ENCODE measurements at regions not wholly inside any gene's neighbourhood (a gene's known extent, or its start where the extent isn't known, plus 50 kb on each side); places are given as distances from the start of the nearest gene placed in this dataset.

DNA sequence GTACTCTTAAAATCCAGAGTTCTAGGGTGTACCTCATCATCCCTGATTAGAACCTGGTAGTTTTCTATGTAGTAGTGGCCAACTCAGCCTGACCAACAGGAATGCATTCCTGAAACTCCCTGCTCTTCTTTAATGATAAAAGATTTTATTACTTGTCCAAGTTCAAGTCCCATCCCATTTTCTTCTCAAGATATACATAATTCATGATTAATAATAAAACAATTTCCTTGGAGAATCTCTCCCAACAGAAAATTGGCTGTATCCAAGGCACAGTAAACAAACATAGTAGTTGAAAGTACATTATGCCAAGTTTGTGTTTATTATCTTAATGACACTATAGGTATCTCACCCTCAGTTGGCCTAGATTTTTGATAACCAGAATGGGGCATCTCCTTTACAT, 714.1 kb upstream of the ADAMTS5 start:
- Mint-ChIP-seq H3K4me1 (no peaks in the 10 kb centered on the region), H3K9me3 (peaks cover 7% of the 10 kb centered on the region)
- ATAC-seq = no peak

DNA sequence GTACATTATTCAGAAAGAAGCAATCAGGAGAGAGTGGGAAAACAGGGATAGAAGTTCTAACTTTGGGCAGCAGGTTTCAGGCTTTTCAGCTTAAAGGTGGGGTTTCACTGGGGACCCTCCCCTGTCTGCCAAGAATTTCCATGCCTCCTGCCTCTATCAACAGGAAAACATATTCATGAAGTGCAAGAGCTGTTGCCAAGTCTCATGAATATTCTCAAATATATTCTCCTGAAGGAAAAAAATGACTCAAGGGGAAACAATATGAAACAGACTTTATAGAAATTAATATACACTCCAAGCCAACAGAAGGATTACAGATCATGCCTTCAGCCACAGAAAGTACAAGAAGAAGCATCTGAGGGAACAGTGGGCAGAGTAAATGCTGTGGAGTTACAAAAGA, 713.3 kb upstream of the ADAMTS5 start:
- Mint-ChIP-seq H3K36me3 (no peaks in the 10 kb centered on the region), H3K27ac (no peak overlapping the region), H3K4me1 (no peaks in the 10 kb centered on the region), H3K9me3 (peaks cover 7% of the 10 kb centered on the region), H3K4me3 (no peak overlapping the region)
- DNase-seq (ENCODE audit: low spot score in 2 of 2) (no peak), ATAC-seq (no peak)

More for the DNA sequence above, 714.1 kb upstream of the ADAMTS5 start:
- Mint-ChIP-seq H3K27ac (no peak overlapping the region), H3K4me3 (no peak overlapping the region), H3K36me3 (no peaks in the 10 kb centered on the region)
- no peak for DNase-seq (ENCODE audit: low spot score in 2 of 2)

DNA sequence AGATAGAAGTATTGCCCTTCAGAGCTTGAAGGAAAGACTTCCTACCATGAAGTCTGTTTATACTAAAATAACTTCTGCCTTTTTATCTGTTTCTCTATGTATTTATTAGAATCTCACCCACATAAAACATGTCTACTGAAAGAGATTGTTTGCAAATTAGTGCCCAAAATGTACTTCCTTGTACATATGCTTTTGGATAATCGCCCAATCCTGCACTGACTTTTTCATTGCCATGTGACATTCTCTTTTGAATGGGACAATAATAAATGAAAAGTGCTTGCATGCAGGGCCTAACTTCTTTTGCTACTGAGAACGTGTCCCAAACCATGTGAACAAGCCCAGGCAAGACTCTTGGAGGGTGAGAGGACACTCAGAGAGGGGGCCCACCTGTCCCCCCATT, 711.6 kb upstream of the ADAMTS5 start:
- no peaks in the 10 kb centered on the region for H3K4me1 Mint-ChIP-seq
- no peaks in the 10 kb centered on the region for H3K36me3 Mint-ChIP-seq
- ATAC-seq = no peak
- H3K9me3 Mint-ChIP-seq = peaks cover 12% of the 10 kb centered on the region
- H3K27ac Mint-ChIP-seq = no peak overlapping the region
- no peak for DNase-seq (ENCODE audit: low spot score in 2 of 2)
- H3K4me3 Mint-ChIP-seq = no peak overlapping the region

DNA sequence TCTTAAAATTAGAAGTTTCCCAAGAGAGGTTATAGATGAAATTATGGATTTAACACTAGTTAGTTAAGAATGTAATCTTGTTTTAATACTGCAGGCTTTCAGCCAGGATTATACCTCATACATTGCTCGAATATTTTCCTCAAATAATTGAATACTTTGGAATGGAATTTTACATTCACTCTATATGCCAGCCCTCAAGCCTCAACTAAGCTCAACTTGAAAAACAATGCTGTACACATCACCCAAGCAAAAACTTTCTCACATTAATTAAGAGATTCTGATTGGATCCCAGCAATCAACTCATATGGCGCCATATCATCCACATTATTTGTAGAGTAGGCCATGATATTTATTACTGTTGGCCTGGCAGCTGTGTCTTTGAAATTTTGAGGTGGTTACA, 710.7 kb upstream of the ADAMTS5 start:
- no peaks in the 10 kb centered on the region for H3K4me1 Mint-ChIP-seq
- H3K27ac Mint-ChIP-seq = no peak overlapping the region
- H3K9me3 Mint-ChIP-seq = peaks cover 11% of the 10 kb centered on the region
- H3K4me3 Mint-ChIP-seq = no peak overlapping the region
- DNase-seq (ENCODE audit: low spot score in 2 of 2) (no peak), ATAC-seq (no peak)
- H3K36me3 Mint-ChIP-seq = no peaks in the 10 kb centered on the region

DNA sequence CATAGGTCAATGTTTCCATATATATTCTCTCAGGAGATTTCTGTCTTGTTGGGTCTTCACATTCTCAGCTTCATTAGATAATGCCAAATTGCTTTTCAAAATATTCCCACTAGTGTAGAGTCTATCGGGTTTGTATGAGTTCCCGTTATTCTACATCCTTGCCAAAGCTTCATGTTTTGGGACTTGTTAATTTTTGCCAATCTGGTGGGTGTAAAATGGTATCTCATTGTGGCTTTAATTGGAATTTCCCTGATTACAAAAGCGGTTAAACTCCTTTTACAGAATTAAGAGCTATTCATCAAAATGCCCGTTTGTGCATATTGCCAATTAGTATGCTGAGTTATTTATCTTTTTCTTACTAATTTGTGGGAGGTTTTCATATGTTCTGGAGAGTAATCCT, 708.4 kb upstream of the ADAMTS5 start:
- ATAC-seq = no peak
- H3K4me3 Mint-ChIP-seq = no peak overlapping the region
- no peak overlapping the region for H3K27ac Mint-ChIP-seq
- DNase-seq (ENCODE audit: low spot score in 2 of 2) = no peak
- no peaks in the 10 kb centered on the region for H3K36me3 Mint-ChIP-seq
- H3K9me3 Mint-ChIP-seq = peaks cover 7% of the 10 kb centered on the region
- no peaks in the 10 kb centered on the region for H3K4me1 Mint-ChIP-seq

DNA sequence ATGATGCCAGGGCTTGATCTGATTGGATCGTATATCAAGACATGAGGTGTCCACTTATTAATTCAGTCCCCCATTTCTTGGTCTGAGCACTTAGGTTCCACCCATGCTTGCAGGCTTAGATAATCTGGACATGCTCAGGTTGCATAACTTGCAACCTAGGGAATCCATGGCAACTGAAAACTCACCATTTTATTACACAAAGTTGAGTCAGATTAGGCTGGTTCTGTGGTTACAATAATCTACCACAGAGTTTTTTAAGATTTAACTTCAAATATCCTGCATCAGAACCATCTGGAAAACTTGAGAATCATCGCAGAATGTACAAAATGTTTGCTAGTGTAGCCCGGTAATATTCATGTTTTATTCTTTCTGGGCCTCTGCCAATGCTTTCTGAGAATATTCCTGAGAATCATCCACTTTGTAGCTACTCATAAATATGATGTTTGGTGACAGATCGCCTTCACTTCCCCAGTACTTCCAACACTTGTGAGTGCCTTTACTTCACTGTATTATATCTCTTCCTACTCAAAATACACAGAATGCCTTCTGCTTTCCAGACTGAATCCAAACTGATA, 707.2 kb upstream of the ADAMTS5 start:
- H3K4me1 Mint-ChIP-seq = no peaks in the 10 kb centered on the region
- peaks cover 7% of the 10 kb centered on the region for H3K9me3 Mint-ChIP-seq
- DNase-seq (ENCODE audit: low spot score in 2 of 2) = no peak
- no peak for ATAC-seq
- no peak overlapping the region for H3K4me3 Mint-ChIP-seq
- no peaks in the 10 kb centered on the region for H3K36me3 Mint-ChIP-seq
- no peak overlapping the region for H3K27ac Mint-ChIP-seq

DNA sequence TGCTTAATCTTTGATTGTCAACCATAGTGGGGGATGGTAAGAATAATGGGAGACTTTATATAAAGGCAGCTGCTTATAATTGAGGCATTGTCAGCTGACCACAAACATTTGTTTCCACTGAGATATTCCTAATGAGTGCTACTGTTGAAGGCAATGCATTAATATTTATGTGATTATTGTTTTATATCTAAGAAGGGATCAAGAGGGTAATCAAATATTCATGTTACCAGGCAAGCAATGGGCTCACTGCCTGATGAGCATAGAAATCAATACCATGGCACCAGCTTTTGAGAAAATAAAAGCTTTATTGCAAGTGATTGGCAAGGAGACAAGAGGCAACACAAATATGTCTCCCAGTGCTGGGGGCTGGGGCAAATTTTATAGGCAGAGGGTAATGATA, 706.7 kb upstream of the ADAMTS5 start:
- Mint-ChIP-seq H3K9me3 (peaks cover 7% of the 10 kb centered on the region), H3K27ac (no peak overlapping the region), H3K36me3 (no peaks in the 10 kb centered on the region), H3K4me1 (no peaks in the 10 kb centered on the region), H3K4me3 (no peak overlapping the region)
- ATAC-seq (no peak), DNase-seq (ENCODE audit: low spot score in 2 of 2) (no peak)

DNA sequence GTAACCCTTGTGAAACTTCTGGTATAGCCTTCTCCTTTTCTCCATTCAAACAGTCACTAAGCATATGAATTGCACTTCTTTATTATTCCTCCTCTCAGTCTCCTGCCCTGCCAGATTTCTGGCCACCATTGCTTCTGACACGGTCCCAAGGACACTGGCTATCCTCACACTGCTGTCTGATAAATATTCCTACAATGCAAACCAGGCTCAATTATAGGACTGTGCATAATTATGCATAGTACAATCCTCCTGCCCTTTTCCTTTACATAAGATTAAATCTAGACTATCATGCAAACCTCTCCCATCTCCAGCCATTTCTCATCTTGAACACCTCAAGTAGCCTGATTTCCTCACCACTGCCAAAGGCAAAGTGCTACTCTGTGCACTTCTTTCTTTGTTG, 704.3 kb upstream of the ADAMTS5 start:
- no peaks in the 10 kb centered on the region for H3K36me3 Mint-ChIP-seq
- H3K4me1 Mint-ChIP-seq = no peaks in the 10 kb centered on the region
- no peak overlapping the region for H3K4me3 Mint-ChIP-seq
- H3K9me3 Mint-ChIP-seq = peaks cover 9% of the 10 kb centered on the region
- H3K27ac Mint-ChIP-seq = no peak overlapping the region
- ATAC-seq (no peak), DNase-seq (ENCODE audit: low spot score in 2 of 2) (no peak)

DNA sequence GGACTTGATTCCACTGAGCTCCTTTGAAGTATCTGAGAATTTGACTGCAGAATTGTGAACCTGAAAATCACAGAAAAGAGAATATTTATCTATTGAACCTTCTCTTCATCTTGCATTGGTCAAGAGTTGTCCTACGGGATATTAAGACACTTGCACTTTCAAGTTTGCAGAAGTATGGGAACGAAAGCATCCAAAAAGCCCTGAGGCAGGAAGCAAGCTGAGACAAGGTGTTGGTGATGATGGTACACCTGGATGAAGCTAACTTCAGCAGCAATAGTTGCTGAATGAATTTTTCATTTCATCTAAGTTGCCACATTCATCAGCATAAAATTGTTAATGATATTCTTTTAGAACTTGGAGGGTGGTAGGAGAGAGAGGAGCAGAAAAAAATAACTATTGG, 686.6 kb upstream of the ADAMTS5 start:
- no peaks in the 10 kb centered on the region for H3K4me1 Mint-ChIP-seq
- H3K4me3 Mint-ChIP-seq = no peak overlapping the region
- no peaks in the 10 kb centered on the region for H3K9me3 Mint-ChIP-seq
- DNase-seq (ENCODE audit: low spot score in 2 of 2) = no peak
- no peak for ATAC-seq
- no peak overlapping the region for H3K27ac Mint-ChIP-seq
- no peaks in the 10 kb centered on the region for H3K36me3 Mint-ChIP-seq

DNA sequence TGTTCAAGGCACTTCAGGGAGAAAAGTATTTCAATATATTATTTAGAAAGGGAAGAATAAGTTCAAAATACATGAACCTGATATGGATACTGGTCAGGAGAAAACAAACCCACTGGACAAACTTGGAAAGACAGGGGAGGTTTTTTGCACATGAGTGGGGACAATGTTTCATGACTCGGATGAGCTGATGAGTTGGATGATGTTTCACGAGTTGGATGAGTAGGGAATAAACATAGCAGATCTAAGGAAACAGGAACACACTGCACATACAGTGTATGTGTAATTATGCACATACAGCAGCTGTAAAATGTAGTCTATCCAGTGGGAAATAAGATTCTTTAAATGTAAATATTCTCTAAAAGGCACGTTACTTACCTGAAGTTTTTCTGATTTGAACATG, 682.9 kb upstream of the ADAMTS5 start:
- Mint-ChIP-seq H3K27ac (no peak overlapping the region), H3K4me1 (no peaks in the 10 kb centered on the region), H3K4me3 (no peak overlapping the region), H3K36me3 (no peaks in the 10 kb centered on the region), H3K9me3 (no peaks in the 10 kb centered on the region)
- ATAC-seq (no peak), DNase-seq (ENCODE audit: low spot score in 2 of 2) (no peak)

DNA sequence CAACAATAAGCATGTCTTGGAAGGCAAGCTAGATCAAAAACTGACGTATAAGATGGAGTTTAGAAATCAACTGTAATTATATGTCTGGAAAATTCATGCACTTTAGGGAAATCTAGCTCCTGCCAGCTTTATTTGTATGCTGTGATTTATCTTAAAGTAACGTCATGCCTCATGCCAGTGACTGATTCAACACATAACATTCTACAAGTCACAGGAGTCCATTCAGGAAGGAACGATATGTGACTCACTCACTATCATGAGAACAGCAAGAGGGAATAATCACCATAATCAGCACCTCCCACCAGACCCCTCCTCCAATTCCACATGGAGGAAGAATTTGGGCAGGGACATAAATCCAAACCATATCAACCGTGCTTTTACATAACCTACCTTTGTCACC, 682.4 kb upstream of the ADAMTS5 start:
- no peak overlapping the region for H3K27ac Mint-ChIP-seq
- DNase-seq (ENCODE audit: low spot score in 2 of 2) (no peak), ATAC-seq (no peak)
- no peaks in the 10 kb centered on the region for H3K4me1 Mint-ChIP-seq
- H3K4me3 Mint-ChIP-seq = no peak overlapping the region
- H3K9me3 Mint-ChIP-seq = no peaks in the 10 kb centered on the region
- H3K36me3 Mint-ChIP-seq = no peaks in the 10 kb centered on the region

DNA sequence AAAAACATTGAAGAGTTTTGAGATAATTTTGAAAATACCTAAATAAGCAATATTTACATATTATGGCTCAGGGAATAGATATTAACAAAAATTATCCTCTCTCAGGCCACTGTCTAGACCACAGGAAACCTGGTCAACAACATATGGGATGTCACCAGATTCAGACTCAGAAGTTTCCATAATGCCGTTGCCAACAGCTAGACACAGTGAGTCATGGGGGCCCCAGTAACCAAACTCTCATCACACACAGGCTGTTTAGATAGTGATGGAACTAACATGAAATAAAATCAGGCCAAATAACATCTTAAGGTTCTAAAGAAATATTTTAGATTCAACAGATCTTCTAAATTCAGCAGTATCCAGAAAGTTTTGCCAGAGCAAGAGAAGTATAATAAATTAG, 681.7 kb upstream of the ADAMTS5 start:
- no peak overlapping the region for H3K27ac Mint-ChIP-seq
- ATAC-seq (no peak), DNase-seq (ENCODE audit: low spot score in 2 of 2) (no peak)
- H3K36me3 Mint-ChIP-seq = no peaks in the 10 kb centered on the region
- H3K4me3 Mint-ChIP-seq = no peak overlapping the region
- peaks cover 2% of the 10 kb centered on the region for H3K9me3 Mint-ChIP-seq
- H3K4me1 Mint-ChIP-seq = no peaks in the 10 kb centered on the region

DNA sequence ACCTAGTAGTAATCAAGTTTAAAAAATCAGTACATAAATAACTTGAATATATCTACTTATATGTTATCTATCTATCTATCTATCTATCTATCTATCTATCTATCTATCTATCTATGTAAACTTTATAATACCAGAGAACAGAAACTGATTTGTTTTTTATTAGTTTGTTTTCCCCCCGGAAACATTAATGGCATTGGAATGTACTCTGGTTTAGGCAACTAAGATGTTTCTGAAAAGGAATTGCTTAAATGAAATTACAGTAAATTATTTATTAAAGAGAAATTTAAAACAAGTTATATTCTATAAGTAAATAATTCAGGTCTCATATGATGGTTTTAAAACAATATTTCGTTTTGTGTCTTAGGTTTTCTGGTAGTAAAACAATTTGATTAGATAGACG, 681.0 kb upstream of the ADAMTS5 start:
- ATAC-seq (no peak), DNase-seq (ENCODE audit: low spot score in 2 of 2) (no peak)
- Mint-ChIP-seq H3K4me1 (no peaks in the 10 kb centered on the region), H3K4me3 (no peak overlapping the region), H3K27ac (no peak overlapping the region), H3K9me3 (peaks cover 2% of the 10 kb centered on the region), H3K36me3 (no peaks in the 10 kb centered on the region)

DNA sequence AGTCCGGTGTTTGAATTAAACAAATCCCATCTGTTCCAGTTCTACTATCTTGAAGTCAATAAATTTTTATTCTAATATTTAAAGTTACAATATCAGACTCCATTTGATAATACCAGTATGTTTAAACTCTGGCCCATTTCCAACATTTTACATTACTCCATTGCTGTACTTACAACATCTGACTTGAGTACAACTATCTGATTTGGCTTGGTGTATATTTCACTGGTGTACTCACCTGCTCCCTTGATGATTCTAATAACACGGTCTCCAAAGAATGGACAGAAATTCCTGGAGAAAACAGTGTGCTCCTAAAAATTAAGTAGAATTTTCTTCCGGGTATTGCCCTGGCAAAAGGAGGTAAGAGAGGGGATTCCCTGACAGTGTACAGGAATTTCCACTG, 680.5 kb upstream of the ADAMTS5 start:
- H3K36me3 Mint-ChIP-seq = no peaks in the 10 kb centered on the region
- no peak overlapping the region for H3K27ac Mint-ChIP-seq
- ATAC-seq (no peak), DNase-seq (ENCODE audit: low spot score in 2 of 2) (no peak)
- no peaks in the 10 kb centered on the region for H3K4me1 Mint-ChIP-seq
- H3K4me3 Mint-ChIP-seq = no peak overlapping the region
- H3K9me3 Mint-ChIP-seq = peaks cover 2% of the 10 kb centered on the region

DNA sequence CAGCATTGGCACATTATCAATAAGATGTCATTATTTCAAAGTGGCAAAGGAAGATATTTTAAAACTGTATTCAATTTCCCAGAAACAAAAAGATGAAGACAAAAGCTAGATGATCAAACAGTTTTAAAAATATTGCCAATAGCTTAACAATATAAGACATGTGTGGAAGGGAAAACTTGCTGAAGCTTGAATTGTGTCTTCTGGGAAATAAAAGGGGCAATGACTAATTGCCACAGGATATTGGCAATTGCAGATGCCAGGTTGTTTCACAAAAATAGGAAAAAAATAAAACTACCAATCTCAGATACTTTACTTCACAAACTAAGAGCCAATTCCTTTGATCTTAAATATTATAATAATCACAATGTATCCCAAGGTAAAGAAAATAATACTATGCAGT, 679.8 kb upstream of the ADAMTS5 start:
- Mint-ChIP-seq H3K9me3 (peaks cover 2% of the 10 kb centered on the region), H3K4me1 (no peaks in the 10 kb centered on the region), H3K27ac (no peak overlapping the region), H3K36me3 (no peaks in the 10 kb centered on the region), H3K4me3 (no peak overlapping the region)
- ATAC-seq (no peak), DNase-seq (ENCODE audit: low spot score in 2 of 2) (no peak)

DNA sequence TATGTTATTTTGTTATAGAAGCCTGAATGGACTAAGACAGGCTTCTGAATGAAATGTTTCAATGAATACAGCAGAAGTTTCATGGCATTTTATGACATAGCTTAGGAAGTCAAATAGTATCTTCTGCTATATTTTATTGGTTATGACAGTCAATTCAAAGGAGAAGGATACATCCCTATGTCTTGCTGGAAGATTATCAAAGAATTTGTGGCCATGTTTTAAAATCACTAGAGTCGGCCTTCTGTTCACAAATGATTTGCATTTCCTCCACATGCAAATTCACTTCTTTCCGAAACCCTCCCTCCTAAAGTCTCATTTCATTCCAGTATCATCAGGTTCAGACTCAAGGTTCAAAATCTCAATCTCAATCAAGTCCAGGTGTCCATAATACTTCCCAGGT, 679.2 kb upstream of the ADAMTS5 start:
- ATAC-seq (no peak), DNase-seq (ENCODE audit: low spot score in 2 of 2) (no peak)
- no peak overlapping the region for H3K27ac Mint-ChIP-seq
- H3K4me1 Mint-ChIP-seq = no peaks in the 10 kb centered on the region
- peaks cover 2% of the 10 kb centered on the region for H3K9me3 Mint-ChIP-seq
- H3K36me3 Mint-ChIP-seq = no peaks in the 10 kb centered on the region
- no peak overlapping the region for H3K4me3 Mint-ChIP-seq

DNA sequence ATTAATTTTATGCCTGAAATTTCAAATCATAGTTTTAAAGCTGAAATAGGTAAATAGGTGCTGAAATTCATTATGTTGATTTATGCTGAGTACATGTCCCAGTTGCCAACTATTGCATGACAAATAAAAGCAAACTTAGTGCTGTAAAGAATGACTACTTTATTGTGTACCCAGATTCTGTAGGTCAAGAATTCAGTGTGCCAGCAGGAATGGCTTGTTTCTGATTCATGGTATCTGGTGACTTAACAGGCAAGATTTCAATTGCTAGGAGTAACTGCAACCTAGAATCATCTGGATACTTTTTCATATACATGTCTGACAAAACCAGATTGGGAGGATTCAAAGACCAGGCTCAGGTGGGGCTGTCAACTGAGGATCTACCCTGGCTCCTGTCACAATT, 678.4 kb upstream of the ADAMTS5 start:
- no peak for ATAC-seq
- DNase-seq (ENCODE audit: low spot score in 2 of 2) = no peak
- H3K36me3 Mint-ChIP-seq = no peaks in the 10 kb centered on the region
- H3K4me1 Mint-ChIP-seq = no peaks in the 10 kb centered on the region
- peaks cover 2% of the 10 kb centered on the region for H3K9me3 Mint-ChIP-seq
- no peak overlapping the region for H3K4me3 Mint-ChIP-seq
- no peak overlapping the region for H3K27ac Mint-ChIP-seq
